ENCODE measurements at regions not wholly inside any gene's neighbourhood (a gene's known extent, or its start where the extent isn't known, plus 50 kb on each side); places are given as distances from the start of the nearest gene placed in this dataset.
"Not testable (repeated sequence)": the region's sequence is repeated elsewhere in the genome, so short reads cannot be mapped to it uniquely, and the experiment has no call there.

GRCh38 chr12:8282181-8282580, 54.8 kb upstream of the FAM90A1 start:
- not testable (repeated sequence) for DNase-seq

GRCh38 chr12:8285681-8286080, 58.3 kb upstream of the FAM90A1 start:
- DNase-seq = not testable (repeated sequence)

- DNase-seq = not testable (repeated sequence)
Observed at GRCh38 chr12:8291764-8292163, 64.3 kb upstream of the FAM90A1 start.

- DNase-seq = not testable (repeated sequence)
Observed at GRCh38 chr12:8294662-8295061, 67.2 kb upstream of the FAM90A1 start.

GRCh38 chr12:8308611-8309010, 81.2 kb upstream of the FAM90A1 start:
- not testable (repeated sequence) for DNase-seq

GRCh38 chr12:8315997-8316396, 88.6 kb upstream of the FAM90A1 start:
- DNase-seq = not testable (repeated sequence)

GRCh38 chr12:8317675-8318074, 90.3 kb upstream of the FAM90A1 start:
- not testable (repeated sequence) for DNase-seq

GRCh38 chr12:8320251-8320730, 92.9 kb upstream of the FAM90A1 start:
- DNase-seq = peak in 1 of 2 donors; percentile 38

- not testable (repeated sequence) for DNase-seq
Observed at GRCh38 chr12:8320791-8321370, 93.5 kb upstream of the FAM90A1 start.

GRCh38 chr12:8325145-8325839, 97.9 kb upstream of the FAM90A1 start:
- DNase-seq = not testable (repeated sequence)

GRCh38 chr12:8328835-8329234, 101.4 kb upstream of the FAM90A1 start:
- peak in 1 of 2 donors; percentile 2 for DNase-seq

- not testable (repeated sequence) for DNase-seq
Observed at GRCh38 chr12:8332373-8332772, 105.0 kb upstream of the FAM90A1 start.

- DNase-seq = not testable (repeated sequence)
Observed at GRCh38 chr12:8351073-8351472, 104.7 kb upstream of the CLEC6A start.

GRCh38 chr12:8354741-8355140, 101.0 kb upstream of the CLEC6A start:
- DNase-seq = not testable (repeated sequence)

GRCh38 chr12:8355531-8355930, 100.2 kb upstream of the CLEC6A start:
- not testable (repeated sequence) for DNase-seq

- DNase-seq = not testable (repeated sequence)
Observed at GRCh38 chr12:8373744-8374143, 82.0 kb upstream of the CLEC6A start.

GRCh38 chr12:8375122-8375521, 80.6 kb upstream of the CLEC6A start:
- DNase-seq = not testable (repeated sequence)

- not testable (repeated sequence) for DNase-seq
Observed at GRCh38 chr12:8377756-8378155, 78.0 kb upstream of the CLEC6A start.

- not testable (repeated sequence) for DNase-seq
Observed at GRCh38 chr12:8382556-8382955, 73.2 kb upstream of the CLEC6A start.

GRCh38 chr12:8384686-8385085, 71.1 kb upstream of the CLEC6A start:
- not testable (repeated sequence) for DNase-seq

- not testable (repeated sequence) for DNase-seq
Observed at GRCh38 chr12:8385431-8385830, 70.3 kb upstream of the CLEC6A start.

- not testable (repeated sequence) for DNase-seq
Observed at GRCh38 chr12:8386661-8387060, 69.1 kb upstream of the CLEC6A start.

- not testable (repeated sequence) for DNase-seq
Observed at GRCh38 chr12:8389296-8389695, 66.5 kb upstream of the CLEC6A start.
